SK-N-SH treated with all-trans-retinoic acid at 6 μM for 48 hours (cell line): ENCODE measurements at regions not wholly inside any gene's neighbourhood (a gene's known extent, or its start where the extent isn't known, plus 50 kb on each side); places are given as distances from the start of the nearest gene placed in this dataset.

Source experiments
- ATAC-seq: fragments of 200-7000 bp; cut with Tn5 transposase; 3 replicates; pipeline ENCODE4 v1.9.1; 2020; ENCODE audit warnings: mild to moderate bottlenecking, moderate library complexity
- ARNTL ChIP-seq: fragments of 450-650 bp; formaldehyde crosslinking; IDR thresholded peaks from 2 replicates; pipeline ENCODE4 v1.5.0; 2020; ENCODE audit warnings: low read depth, mild to moderate bottlenecking, moderate library complexity, borderline replicate concordance
- BACH2 ChIP-seq: fragments of 250-450 bp; sonication (Bioruptor Pico); IDR thresholded peaks from 2 replicates; pipeline ENCODE4 v1.9.0; 2021; ENCODE audit warnings: mild to moderate bottlenecking, borderline replicate concordance
- CSDC2 ChIP-seq: fragments of 250-450 bp; sonication (Bioruptor Pico); IDR thresholded peaks from 2 replicates; pipeline ENCODE4 v1.5.0; 2020; ENCODE audit warnings: mild to moderate bottlenecking, moderate library complexity
- OSR1 ChIP-seq: fragments of 250-450 bp; sonication (Bioruptor Pico); IDR thresholded peaks from 2 replicates; pipeline ENCODE4 v1.8.0; 2022; ENCODE audit warnings: moderate library complexity, mild to moderate bottlenecking, inconsistent platforms
- PPARA ChIP-seq: fragments of 250-450 bp; sonication (Bioruptor Pico); IDR thresholded peaks from 2 replicates; pipeline ENCODE4 v1.5.0; 2020; ENCODE audit warnings: mild to moderate bottlenecking, borderline replicate concordance
- TOX ChIP-seq: fragments of 250-450 bp; sonication (Bioruptor Pico); IDR thresholded peaks from 2 replicates; pipeline ENCODE4 v1.8.0; 2021; ENCODE audit warnings: mild to moderate bottlenecking, moderate library complexity, borderline replicate concordance
- ZNF565 ChIP-seq: fragments of 450-650 bp; formaldehyde crosslinking; conservative IDR thresholded peaks from 2 replicates; pipeline ENCODE4 v1.5.0; 2020; ENCODE audit warnings: low read depth, mild to moderate bottlenecking, moderate library complexity
- ZNF70 ChIP-seq: fragments of 450-650 bp; formaldehyde crosslinking; IDR thresholded peaks from 2 replicates; pipeline ENCODE4 v1.5.0; 2020; ENCODE audit warnings: mild to moderate bottlenecking, moderate library complexity
- TF ChIP-seq, protein P1 (sequence below): fragments of 250-450 bp; sonication (Bioruptor Pico); IDR thresholded peaks from 2 replicates; pipeline ENCODE4 v1.8.0; 2020; ENCODE audit warnings: mild to moderate bottlenecking, moderate library complexity, borderline replicate concordance
- TF ChIP-seq, protein P2 (sequence below): fragments of 250-450 bp; sonication (Bioruptor Pico); IDR thresholded peaks from 2 replicates; pipeline ENCODE4 v1.5.0; 2020; ENCODE audit warnings: mild to moderate bottlenecking, moderate library complexity
- TF ChIP-seq, protein P3 (sequence below): fragments of 250-450 bp; sonication (Bioruptor Pico); IDR thresholded peaks from 2 replicates; pipeline ENCODE4 v1.5.1; 2020; ENCODE audit warnings: low read depth, mild to moderate bottlenecking, moderate library complexity
- TF ChIP-seq, protein P4 (sequence below): fragments of 250-450 bp; sonication (Bioruptor Pico); IDR thresholded peaks from 2 replicates; pipeline ENCODE4 v1.5.1; 2021; ENCODE audit warnings: mild to moderate bottlenecking, moderate library complexity

DNA sequence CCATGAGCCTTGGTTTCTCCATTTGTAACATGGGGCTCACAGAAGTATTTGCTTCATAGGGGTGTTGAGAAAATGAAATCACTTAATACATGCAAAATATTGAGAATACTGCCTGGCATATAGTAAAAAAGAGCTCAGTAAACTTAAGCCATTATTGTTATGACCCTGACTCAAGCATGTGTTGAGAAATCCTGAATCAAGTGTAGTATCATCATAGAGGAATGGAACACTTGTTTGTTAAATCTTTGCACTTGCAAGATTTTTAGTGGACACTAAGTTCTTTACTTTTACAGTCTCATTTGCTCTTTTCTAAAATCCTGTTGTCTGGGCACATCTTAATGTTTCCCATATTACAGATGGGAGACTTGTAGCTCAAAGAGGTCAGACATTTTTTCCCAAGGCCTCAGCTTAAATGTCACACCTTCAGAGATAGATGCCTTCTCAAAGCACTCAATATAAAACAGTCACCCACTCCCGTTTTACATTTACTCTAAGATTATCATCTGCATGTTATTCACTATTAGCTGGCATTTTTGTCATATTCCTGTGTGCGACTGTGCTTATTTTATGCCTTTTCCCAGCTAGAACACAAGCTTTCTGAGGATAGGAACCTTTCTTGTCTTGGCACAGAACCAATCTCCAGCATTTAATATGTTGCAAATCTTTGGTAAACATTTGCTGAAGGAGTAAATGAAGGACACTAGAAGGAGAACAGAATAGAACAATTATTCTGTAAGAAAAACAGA, 250.0 kb upstream of the TNC start (continued):
- TF ChIP-seq, protein P1, sequence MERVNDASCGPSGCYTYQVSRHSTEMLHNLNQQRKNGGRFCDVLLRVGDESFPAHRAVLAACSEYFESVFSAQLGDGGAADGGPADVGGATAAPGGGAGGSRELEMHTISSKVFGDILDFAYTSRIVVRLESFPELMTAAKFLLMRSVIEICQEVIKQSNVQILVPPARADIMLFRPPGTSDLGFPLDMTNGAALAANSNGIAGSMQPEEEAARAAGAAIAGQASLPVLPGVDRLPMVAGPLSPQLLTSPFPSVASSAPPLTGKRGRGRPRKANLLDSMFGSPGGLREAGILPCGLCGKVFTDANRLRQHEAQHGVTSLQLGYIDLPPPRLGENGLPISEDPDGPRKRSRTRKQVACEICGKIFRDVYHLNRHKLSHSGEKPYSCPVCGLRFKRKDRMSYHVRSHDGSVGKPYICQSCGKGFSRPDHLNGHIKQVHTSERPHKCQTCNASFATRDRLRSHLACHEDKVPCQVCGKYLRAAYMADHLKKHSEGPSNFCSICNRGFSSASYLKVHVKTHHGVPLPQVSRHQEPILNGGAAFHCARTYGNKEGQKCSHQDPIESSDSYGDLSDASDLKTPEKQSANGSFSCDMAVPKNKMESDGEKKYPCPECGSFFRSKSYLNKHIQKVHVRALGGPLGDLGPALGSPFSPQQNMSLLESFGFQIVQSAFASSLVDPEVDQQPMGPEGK (CRISPR knock-in tag), result no peak
- no peak for TF ChIP-seq ZNF70 (CRISPR knock-in tag)
- TF ChIP-seq, all 23 proteins: peak for 0

DNA sequence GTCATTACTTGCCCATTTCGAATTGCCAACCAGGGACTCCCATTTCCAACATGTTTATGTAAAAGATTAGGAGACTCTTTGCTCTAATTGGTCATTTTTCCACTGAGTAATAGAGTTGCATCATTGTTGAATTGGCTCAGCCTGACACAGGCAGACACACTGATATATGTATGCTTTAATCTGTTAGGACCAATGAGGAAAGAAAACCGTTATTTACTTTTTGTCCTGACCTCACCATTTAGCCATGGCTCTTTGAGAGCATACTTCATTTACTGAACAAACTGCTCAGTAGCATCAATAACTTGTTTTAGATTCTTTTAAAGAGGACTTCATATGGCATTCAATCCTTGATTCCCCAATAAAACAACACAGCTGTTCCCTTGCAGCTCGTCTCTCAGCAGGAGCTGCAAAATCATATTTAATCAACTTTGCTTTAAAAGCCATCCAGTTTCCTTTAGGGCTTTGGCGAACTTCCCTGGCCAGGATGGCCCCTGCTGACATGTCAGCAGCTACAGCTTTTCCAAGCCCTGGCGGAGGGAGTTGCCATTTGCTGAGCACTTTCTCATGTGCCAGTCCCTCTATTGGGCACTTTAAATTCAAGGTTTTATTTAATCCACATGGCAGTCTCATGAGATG, 251.5 kb upstream of the TNC start:
- no peak for TF ChIP-seq ZNF565
- no peak for TF ChIP-seq OSR1
- no peak for TF ChIP-seq PPARA (CRISPR knock-in tag)
- TF ChIP-seq, protein P2, sequence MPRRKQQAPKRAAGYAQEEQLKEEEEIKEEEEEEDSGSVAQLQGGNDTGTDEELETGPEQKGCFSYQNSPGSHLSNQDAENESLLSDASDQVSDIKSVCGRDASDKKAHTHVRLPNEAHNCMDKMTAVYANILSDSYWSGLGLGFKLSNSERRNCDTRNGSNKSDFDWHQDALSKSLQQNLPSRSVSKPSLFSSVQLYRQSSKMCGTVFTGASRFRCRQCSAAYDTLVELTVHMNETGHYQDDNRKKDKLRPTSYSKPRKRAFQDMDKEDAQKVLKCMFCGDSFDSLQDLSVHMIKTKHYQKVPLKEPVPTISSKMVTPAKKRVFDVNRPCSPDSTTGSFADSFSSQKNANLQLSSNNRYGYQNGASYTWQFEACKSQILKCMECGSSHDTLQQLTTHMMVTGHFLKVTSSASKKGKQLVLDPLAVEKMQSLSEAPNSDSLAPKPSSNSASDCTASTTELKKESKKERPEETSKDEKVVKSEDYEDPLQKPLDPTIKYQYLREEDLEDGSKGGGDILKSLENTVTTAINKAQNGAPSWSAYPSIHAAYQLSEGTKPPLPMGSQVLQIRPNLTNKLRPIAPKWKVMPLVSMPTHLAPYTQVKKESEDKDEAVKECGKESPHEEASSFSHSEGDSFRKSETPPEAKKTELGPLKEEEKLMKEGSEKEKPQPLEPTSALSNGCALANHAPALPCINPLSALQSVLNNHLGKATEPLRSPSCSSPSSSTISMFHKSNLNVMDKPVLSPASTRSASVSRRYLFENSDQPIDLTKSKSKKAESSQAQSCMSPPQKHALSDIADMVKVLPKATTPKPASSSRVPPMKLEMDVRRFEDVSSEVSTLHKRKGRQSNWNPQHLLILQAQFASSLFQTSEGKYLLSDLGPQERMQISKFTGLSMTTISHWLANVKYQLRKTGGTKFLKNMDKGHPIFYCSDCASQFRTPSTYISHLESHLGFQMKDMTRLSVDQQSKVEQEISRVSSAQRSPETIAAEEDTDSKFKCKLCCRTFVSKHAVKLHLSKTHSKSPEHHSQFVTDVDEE, result 0 out of 2 replicates have a peak, but pooled peaks have one; percentile 14
- no peak for TF ChIP-seq TOX (CRISPR knock-in tag)
- peak; percentile 70 for ATAC-seq

DNA sequence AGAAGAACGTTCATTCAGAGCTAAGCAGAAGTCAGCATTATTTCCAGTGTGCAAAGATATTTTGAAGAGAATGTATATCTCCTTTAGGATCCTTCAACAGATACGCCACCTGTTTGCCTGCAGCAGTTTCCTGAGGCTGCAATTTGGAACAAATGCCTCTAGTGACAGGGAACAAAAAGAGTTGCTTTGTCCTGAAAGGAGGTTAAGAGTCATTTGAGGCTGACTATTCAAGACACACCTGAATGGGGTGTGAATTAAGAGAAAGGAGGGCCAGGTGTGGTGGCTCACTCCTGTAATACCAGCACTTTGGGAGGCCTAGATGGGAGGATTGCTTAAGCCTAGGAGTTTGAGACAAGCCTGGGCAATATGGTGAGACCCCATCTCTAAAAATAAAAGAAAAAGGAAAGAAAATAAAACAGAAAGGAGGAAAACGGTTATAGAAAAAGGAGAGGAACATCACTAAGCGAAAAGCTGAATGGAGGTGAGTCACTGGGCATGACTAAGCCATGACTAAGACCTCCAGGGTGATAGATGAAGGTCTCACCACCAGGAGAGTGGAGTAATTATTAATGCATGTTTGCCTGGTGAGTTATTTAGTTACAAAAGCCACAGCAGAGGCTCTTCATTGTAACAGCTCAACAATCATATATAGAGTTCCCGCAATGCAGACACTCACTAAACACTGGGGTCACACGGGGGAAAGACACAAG, 255.2 kb upstream of the TNC start:
- peak; percentile 88 for ATAC-seq
- TF ChIP-seq, protein P2, result no peak
- TF ChIP-seq TOX (CRISPR knock-in tag), result peak; percentile 69
- TF ChIP-seq, all 23 proteins: peak for 1

DNA sequence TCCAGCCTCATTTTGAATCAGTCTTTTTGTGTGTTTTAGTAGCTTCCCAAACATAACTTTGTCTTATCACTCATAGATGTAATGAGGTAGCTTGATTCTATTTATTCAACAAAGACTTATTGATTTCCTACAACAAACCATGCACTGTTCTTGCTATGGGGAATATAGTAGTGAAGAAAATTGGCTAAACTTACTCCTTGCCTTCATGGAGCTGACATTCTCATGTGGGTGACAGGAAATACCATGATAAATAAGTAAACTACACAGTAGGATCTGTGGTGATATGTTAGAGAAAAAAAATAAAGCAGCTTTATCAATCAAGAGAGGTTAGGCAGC, 255.7 kb upstream of the TNC start:
- TF ChIP-seq CSDC2 (CRISPR knock-in tag) (no peak), BACH2 (CRISPR knock-in tag) (no peak)
- TF ChIP-seq, protein P3, sequence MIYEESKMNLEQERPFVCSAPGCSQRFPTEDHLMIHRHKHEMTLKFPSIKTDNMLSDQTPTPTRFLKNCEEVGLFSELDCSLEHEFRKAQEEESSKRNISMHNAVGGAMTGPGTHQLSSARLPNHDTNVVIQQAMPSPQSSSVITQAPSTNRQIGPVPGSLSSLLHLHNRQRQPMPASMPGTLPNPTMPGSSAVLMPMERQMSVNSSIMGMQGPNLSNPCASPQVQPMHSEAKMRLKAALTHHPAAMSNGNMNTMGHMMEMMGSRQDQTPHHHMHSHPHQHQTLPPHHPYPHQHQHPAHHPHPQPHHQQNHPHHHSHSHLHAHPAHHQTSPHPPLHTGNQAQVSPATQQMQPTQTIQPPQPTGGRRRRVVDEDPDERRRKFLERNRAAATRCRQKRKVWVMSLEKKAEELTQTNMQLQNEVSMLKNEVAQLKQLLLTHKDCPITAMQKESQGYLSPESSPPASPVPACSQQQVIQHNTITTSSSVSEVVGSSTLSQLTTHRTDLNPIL (CRISPR knock-in tag), result no peak
- TF ChIP-seq, all 23 proteins: peak for 0
- peak; percentile 21; the same call in 2 of the 3 replicates for ATAC-seq

DNA sequence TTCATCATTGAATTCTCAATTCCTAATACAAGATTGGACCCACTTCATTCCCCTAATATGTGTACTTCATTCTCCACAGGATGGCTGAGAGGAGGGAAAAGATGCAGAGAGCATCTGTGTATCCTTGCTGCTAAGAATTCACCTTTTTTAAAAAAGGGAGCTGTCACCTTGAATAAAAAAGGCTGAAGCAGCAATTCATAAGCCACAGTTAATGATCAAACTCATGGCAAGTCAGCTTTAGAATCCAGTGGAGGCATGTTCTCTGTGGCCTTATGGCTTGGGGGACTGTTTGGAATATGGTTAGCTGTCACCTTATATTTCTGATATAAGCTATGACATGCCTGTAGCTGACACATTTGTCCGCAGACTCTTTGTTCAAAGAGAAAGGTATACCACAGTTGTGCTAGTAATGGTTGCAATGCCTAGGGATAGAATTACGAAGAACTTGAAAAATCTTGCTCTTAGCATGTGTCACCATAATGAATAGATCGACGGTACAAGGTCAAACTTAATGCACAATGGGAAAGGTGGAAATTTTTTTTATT, 256.8 kb upstream of the TNC start:
- TF ChIP-seq ZNF70 (CRISPR knock-in tag), result no peak
- no peak for TF ChIP-seq ARNTL (CRISPR knock-in tag)
- TF ChIP-seq OSR1, result no peak
- TF ChIP-seq, protein P4, sequence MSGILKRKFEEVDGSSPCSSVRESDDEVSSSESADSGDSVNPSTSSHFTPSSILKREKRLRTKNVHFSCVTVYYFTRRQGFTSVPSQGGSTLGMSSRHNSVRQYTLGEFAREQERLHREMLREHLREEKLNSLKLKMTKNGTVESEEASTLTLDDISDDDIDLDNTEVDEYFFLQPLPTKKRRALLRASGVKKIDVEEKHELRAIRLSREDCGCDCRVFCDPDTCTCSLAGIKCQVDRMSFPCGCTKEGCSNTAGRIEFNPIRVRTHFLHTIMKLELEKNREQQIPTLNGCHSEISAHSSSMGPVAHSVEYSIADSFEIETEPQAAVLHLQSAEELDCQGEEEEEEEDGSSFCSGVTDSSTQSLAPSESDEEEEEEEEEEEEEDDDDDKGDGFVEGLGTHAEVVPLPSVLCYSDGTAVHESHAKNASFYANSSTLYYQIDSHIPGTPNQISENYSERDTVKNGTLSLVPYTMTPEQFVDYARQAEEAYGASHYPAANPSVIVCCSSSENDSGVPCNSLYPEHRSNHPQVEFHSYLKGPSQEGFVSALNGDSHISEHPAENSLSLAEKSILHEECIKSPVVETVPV (CRISPR knock-in tag), result no peak
- TF ChIP-seq, all 23 proteins: peak for 0
- no peak for ATAC-seq
